GM06990 (cell line): ENCODE measurements at regions not wholly inside any gene's neighbourhood (a gene's known extent, or its start where the extent isn't known, plus 50 kb on each side); places are given as distances from the start of the nearest gene placed in this dataset.

ENCODE experiments used
- DNase-seq: peaks from one replicate; pipeline ENCODE4 v3.0.0-alpha.2; 2011; ENCODE audit not compliant: insufficient read length; ENCODE audit errors: extremely low read depth
- H3K27me3 ChIP-seq: replicated peaks from 2 replicates; pipeline ENCODE4 v1.6.0; 2011; ENCODE audit warnings: low read length; ENCODE audit not compliant: control insufficient read depth, insufficient read depth
- H3K36me3 ChIP-seq: 2 replicates; pipeline ENCODE4 v1.5.1; 2011; ENCODE audit warnings: low read length; ENCODE audit not compliant: control insufficient read depth, insufficient read depth
- H3K4me3 ChIP-seq: replicated peaks from 2 replicates; pipeline ENCODE4 v1.5.1; 2011; ENCODE audit warnings: low read depth, mild to moderate bottlenecking, control low read depth, low read length
- TF ChIP-seq, protein P1 (sequence below): IDR thresholded peaks from 2 replicates; pipeline ENCODE4 v1.5.1; 2011; ENCODE audit warnings: low read length, control low read depth, mild to moderate bottlenecking, inconsistent platforms; ENCODE audit not compliant: insufficient read depth, poor library complexity, severe bottlenecking

- TF ChIP-seq, protein P1, sequence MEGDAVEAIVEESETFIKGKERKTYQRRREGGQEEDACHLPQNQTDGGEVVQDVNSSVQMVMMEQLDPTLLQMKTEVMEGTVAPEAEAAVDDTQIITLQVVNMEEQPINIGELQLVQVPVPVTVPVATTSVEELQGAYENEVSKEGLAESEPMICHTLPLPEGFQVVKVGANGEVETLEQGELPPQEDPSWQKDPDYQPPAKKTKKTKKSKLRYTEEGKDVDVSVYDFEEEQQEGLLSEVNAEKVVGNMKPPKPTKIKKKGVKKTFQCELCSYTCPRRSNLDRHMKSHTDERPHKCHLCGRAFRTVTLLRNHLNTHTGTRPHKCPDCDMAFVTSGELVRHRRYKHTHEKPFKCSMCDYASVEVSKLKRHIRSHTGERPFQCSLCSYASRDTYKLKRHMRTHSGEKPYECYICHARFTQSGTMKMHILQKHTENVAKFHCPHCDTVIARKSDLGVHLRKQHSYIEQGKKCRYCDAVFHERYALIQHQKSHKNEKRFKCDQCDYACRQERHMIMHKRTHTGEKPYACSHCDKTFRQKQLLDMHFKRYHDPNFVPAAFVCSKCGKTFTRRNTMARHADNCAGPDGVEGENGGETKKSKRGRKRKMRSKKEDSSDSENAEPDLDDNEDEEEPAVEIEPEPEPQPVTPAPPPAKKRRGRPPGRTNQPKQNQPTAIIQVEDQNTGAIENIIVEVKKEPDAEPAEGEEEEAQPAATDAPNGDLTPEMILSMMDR, result no peak
- no peaks in the 10 kb centered on the region; the same call in 1 of the 2 replicates for H3K27me3 ChIP-seq
- H3K4me3 ChIP-seq, result no peak overlapping the region
- no peak for DNase-seq
- H3K36me3 ChIP-seq, result no peaks in the 10 kb centered on the region
Measured at GRCh38 chr4:123546573-123547060, 150.0 kb downstream of the SPRY1 start.

DNA sequence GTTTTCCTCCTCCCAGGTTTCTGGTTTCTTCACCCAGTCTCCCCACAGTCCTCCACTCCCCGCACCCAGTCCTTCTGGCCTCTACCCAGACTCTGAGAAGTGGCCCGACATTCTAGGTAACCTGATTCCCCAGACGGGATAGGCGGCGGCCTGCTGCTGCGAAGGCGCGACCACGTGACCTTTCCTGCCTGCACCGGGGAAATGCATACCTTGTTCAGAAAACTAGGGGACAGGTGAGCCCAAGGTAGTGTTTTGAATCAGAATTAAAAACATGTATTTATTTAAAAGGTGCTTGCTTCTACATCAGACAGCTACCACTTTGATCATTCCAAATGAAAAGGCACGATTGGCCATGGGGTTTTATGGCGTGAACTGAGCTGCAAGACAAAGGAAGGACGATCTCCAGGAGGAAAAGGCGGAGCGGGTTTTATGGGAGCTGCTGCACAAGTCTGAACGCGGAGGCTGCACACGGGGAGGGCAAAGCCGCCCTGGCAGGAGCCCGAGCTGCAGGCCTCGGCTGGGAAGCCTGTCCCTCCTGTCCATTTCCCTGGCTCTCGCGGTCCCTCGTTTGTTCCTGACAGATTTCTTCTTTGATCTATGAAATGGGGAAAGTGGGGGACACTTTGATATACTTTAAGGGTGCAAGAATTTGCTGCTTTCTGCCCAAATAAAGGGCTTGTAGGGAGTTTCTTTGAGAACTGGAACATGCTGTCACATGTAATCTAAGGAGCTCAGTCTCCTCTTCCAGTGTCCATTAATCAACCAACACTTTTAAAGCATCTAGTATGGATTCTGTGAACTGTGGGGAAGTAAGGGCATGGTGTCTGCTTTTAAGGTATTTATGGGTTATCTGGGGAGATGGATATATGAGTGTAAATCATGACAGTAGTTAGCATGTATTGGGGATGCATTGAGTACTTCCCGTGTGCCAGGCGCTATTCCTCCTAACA is 150.9 kb downstream of the SPRY1 start:
- Histone ChIP-seq H3K4me3 (no peak overlapping the region), H3K27me3 (no peaks in the 10 kb centered on the region; the same call in 1 of the 2 replicates), H3K36me3 (no peaks in the 10 kb centered on the region)
- TF ChIP-seq, protein P1, result no peak
- DNase-seq, result no peak

DNA sequence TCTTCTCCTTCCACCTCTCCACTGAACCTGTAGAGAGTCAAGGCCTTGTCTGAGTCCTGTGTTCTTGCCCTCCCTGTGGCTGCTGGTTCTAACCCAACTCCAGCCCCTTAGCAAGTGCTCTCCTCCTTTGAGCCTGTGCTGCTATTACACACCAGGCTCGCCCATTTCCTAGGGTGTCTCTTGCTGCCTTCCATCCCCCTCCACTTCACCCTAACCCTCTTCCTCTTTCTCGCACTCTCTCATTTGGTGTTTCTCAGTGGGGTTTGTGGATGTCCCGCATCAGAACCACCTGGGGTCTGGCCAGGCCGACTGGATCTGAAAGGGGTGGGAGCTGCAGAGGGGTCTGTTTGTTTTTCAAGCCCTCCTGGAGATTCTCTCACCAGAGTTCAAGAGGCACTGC is 156.7 kb downstream of the SPRY1 start:
- TF ChIP-seq, protein P1, result no peak
- DNase-seq, result no peak
- no peaks in the 10 kb centered on the region; the same call in 1 of the 2 replicates for H3K27me3 ChIP-seq

GRCh38 chr4:123553733-123554637 is 157.4 kb downstream of the SPRY1 start:
- Histone ChIP-seq H3K36me3 (no peaks in the 10 kb centered on the region), H3K4me3 (no peak overlapping the region), H3K27me3 (no peaks in the 10 kb centered on the region; the same call in 1 of the 2 replicates)
- TF ChIP-seq, protein P1, result no peak
- no peak for DNase-seq

More for the DNA sequence above, 156.7 kb downstream of the SPRY1 start:
- Histone ChIP-seq H3K4me3 (no peak overlapping the region), H3K36me3 (no peaks in the 10 kb centered on the region)

- no peak overlapping the region for H3K4me3 ChIP-seq
- no peak for DNase-seq
- TF ChIP-seq, protein P1, result no peak
Measured at GRCh38 chr4:123554801-123555232, 158.2 kb downstream of the SPRY1 start.

More at GRCh38 chr4:123554801-123555232, 158.2 kb downstream of the SPRY1 start:
- Histone ChIP-seq H3K27me3 (no peaks in the 10 kb centered on the region; the same call in 1 of the 2 replicates), H3K36me3 (no peaks in the 10 kb centered on the region)
